ENCODE measurements at regions not wholly inside any gene's neighbourhood (a gene's known extent, or its start where the extent isn't known, plus 50 kb on each side); places are given as distances from the start of the nearest gene placed in this dataset.

DNA sequence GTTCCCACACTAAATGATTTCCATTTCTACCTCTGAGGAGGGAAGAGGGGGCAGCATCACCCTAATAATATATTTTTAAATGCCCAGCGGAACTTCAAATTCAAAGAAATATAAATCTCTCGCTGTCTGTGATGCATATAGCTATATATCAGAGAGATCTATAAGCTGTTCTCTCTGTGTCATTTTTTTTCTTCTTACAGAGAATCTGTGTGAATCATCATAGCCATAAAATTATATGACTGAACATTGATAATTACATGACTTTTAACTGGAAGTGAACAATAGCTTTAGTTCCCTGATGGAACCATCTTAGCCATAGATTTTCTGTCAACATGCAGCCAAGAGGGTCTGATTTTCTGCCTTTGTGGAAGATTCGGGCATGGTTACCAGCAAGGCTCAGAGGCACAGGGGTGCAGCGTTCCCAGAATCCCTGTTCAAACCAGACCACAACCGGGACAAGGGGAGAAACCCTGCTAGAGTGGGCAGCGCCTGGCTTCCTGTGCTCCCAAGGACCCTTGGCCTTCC lies 93.7 kb upstream of the OSMR start:
- no peak for TF ChIP-seq POLR2A (IDR thresholded peaks at IDR 0.05; ENCODE audit: low read length)
- TF ChIP-seq GATA1 (IDR thresholded peaks at IDR 0.05; ENCODE audit: low read depth, low read length): no peak

Measured in erythroblast (primary cell).